Activated naive CD4-positive, alpha-beta T cell treated with Interleukin-2 at 50 U/mL for 16 hours (primary cell): ENCODE measurements at regions not wholly inside any gene's neighbourhood (a gene's known extent, or its start where the extent isn't known, plus 50 kb on each side); places are given as distances from the start of the nearest gene placed in this dataset.
"Not testable (repeated sequence)": the region's sequence is repeated elsewhere in the genome, so short reads cannot be mapped to it uniquely, and the experiment has no call there.

Source experiments
- DNase-seq: peaks from one replicate; pipeline ENCODE4 v3.0.0-alpha.2; 2020

DNA sequence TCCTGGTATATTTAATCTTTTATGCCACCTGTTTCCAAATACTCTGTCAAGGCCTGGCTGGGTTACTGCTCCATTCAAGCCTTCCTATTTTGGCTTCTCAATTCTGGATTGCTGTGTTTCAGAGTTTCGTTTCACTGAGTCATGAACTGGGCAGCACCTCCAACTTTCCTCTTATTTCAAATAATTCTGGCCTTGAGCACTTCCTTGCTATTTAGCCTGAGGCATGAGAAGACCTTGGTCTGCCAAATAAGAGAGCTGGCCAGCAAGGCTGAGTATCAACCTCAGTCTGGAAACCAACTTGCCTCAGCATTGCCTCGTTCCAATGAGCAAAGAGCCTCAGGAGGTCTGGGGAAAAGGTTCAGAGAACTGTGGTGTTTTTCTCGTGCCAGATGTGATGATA lies 66.6 kb downstream of the TNFAIP3 start:
- no peak for DNase-seq

GRCh38 chr6:137936798-137937197 lies 69.7 kb downstream of the TNFAIP3 start:
- no peak for DNase-seq

GRCh38 chr6:137937834-137938233 lies 70.8 kb downstream of the TNFAIP3 start:
- no peak for DNase-seq

GRCh38 chr6:137938770-137939379 lies 71.8 kb downstream of the TNFAIP3 start:
- no peak for DNase-seq

DNA sequence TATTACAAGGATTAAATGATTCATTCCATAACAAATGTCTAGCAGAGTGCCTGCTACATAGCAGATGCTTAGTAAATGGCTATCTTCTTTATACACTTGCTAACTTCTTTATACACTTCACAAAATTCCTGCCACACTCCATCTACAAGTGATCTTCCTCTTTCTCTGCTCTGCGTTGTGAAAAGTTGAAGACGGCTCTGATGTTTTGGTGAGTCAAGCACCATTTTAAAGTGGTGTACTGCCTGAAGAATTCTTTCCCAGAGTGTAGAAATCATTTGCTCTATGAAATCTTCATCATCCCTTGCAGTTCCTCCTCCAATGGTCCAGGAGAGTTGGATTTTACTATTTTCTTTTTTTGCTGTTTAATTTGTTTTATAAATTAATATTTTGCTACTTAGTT lies 74.9 kb downstream of the TNFAIP3 start:
- DNase-seq = no peak

DNA sequence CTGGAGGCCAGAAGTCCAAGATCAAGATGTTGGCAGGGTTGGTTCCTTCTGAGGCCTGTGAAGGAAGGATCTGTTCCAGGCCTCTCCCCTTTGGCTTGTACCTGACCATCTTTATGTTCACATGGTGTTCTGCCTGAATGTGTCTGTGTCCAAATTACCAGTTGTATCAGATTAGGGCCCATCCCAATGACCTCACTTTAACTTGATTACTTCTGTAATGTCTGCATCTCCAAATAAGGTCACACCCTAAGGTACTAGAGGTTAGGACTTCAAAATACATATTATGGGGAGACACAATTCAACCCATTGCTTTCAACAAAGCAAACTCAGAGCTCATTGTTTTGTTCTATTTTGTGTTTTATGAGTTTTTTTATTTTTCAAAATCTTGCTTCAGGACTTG lies 75.7 kb downstream of the TNFAIP3 start:
- DNase-seq = no peak

DNA sequence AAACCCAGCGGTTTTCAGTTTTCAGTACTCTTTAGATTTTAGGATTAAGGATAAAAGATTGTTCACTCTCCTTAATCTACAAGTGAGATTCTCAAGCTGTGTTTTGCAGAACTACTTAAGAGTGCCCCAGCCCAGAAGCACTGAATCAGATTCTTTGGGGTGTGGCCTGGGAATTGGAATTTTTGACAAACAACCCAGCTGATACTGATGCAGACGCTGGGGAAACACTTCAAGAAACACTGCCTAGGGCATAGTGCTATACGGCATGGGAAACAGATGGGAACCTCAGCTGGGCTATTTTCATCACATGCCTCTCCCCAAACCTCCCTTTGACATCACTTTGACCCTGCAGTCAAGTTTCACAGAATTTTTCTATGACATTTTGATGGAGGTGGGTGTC lies 77.3 kb downstream of the TNFAIP3 start:
- not testable (repeated sequence) for DNase-seq

DNA sequence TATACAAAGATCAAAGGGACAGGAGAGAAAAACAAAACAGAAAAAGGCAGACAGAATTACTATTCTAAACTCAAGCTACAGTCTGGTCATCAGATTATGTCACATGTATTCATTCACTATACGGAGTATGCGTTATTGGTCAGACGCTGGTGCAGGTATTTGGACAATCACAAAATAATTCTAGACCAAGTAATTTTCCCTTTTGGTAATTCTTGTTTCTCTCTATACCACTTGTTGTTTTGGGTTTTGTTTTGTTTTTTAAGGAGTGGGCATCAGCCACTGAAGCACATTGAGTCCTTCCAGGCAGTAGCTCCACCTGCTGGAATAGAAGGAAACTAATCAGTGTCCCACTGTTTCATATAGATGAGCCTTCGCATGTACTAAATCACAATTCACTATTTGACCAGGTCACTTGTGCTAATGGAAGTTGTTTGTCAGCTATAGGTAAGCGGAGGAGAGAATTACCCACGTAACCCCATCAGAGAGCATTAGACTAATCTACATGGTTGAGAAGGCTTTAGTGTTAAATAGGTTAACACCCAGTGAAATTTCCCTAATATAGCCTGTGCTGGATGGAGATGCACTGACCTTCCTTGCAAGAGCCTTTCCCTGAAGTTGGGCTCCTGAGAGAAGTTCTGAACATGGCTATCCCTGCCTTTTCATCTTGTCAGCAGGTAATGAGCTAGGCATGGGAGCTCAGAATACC lies 77.9 kb downstream of the TNFAIP3 start:
- no peak for DNase-seq

- DNase-seq = no peak
Measured at GRCh38 chr6:137949686-137950390, 82.8 kb downstream of the TNFAIP3 start.

- DNase-seq = no peak
Measured at GRCh38 chr6:137950581-137950980, 83.5 kb downstream of the TNFAIP3 start.

DNA sequence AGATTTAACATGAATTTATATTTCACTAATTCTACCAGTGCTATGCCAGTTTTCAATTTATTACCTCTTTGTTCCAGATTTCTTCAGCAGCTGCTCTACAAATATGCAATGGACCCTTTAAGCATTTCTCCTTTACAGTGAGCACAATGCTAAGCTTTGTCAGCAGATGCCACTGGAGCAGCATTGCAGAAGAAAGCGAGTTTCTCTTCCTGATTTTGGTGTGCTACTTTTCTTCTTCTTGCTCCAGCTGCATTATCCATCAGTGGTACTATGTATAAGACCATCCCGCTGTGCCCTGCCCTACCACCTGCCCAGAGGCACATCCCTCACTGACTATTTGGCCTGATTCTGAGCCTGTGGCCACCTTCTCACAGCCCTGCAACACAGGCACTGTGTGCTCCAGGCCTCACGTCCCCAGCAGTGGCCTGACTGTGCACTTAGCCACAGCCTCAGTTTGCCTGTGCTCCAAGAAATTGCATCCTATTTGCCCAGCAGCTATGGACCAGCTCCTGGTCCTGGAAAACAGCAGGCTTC lies 84.1 kb downstream of the TNFAIP3 start:
- DNase-seq = no peak

GRCh38 chr6:137952247-137952646 lies 85.2 kb downstream of the TNFAIP3 start:
- no peak for DNase-seq

DNA sequence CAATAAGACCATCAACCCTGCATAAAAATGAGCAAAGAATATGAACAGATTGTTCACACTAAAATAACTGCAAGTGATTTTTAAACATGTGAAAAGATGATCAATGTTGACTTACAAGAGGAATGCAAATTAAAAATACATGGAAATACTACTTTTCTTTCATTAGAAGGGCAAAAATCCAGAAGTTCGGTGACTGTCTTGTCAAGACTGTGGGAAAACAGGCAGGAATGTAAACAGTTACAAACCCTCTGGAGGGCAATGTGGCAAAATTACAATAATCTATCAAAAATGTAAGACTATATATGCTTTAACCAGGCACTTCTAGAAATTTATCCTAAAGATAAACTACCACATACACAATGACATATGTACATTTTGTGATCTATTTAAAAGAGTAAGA lies 86.7 kb downstream of the TNFAIP3 start:
- DNase-seq = no peak

- DNase-seq = no peak
Measured at GRCh38 chr6:137954253-137954652, 87.2 kb downstream of the TNFAIP3 start.

DNA sequence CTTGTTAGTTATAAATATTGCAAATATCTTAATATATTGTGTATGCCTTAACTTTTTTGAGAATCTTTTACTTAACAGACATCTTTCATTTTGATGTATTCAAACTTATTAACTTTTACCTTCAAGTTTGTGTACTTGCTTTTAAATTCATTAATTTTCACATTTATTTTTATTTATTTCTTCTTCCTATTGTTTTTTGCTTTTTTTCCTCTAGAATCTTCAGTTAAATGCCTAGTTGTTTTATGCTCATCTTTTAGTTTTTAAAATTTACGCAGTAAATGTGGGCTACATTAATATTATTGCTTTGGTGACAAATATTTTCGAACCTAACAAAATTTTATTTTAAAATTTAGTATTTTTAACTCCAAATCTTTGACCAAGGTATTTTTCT lies 89.0 kb downstream of the TNFAIP3 start:
- no peak for DNase-seq

GRCh38 chr6:137957471-137957870 lies 90.4 kb downstream of the TNFAIP3 start:
- DNase-seq = no peak

GRCh38 chr6:137958811-137959565 lies 91.9 kb downstream of the TNFAIP3 start:
- DNase-seq = no peak

- no peak for DNase-seq
Measured at GRCh38 chr6:137962725-137963124, 95.7 kb downstream of the TNFAIP3 start.

- DNase-seq = no peak
Measured at GRCh38 chr6:137964876-137965275, 97.8 kb downstream of the TNFAIP3 start.

DNA sequence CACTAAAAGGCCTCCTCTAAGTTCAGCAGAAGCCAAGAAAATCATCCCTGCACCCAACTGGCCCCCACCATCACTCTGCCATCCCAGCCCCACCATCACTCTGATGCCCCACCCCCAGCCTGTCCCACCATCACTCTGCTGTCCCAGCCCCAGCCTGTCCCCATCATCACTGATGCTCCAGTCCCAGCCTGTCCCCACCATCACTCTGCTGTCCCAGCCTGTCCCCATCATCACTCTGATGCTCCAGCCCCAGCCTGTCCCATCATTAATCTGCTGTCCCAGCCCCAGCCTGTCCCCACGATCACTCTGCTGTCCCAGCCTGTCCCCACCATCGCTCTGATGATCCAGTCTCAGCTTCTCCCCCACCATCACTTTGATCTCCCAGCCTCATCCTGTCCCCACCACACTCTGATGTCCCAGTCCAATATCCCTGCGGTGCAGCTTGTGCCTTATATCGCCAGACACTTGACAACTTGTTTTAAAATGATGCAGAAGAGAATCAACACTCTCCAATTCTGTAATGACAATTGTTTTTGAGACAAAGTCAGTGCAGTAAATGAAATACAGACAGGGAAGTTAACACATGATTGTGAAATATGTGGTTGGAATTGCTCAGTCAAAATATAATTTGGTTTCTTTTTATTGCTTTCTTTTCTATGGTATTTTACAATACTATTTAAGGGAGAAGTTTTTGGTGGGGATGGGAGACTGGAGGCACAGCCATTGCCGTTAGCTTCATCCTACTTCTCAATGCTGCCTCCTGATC lies 100.8 kb downstream of the TNFAIP3 start:
- no peak for DNase-seq

DNA sequence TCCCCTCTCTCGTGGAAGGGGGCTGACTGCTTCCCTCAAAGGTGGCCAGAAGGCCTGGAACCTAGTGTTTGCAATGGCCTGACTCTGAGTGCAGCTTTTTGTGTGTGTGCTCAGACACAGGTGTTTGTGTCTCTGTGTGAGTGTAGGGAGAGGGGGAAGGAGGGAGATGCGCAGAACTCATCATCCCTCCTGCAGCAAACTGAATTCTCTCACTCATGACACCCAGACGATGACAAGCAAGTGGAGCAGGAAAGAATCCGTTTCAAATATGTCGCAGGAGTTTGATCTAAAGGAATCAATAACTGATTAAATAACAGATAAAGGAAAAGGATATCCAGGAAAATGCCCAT lies 101.4 kb downstream of the TNFAIP3 start:
- no peak for DNase-seq

- no peak for DNase-seq
Measured at GRCh38 chr6:137968901-137969300, 101.8 kb downstream of the TNFAIP3 start.

DNA sequence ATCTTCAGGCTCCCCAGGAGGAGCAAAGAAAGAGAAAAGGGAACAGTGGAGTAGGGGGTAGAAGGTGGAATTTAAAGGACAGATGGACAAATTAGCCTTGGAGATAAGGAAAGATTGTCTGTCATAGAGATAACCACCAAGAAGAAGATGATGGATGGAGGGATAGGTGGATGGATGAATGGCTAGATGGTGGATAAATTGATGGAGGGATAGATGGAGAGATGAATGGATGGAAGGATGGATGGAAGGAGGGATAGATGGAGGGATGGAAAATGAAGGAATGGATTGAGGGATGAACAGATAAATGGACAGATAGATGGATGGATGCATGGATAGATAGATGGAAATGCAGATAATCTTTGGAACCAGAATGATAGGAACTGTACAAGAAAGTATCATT lies 102.8 kb downstream of the TNFAIP3 start:
- DNase-seq = no peak
